Neural crest cell (in vitro differentiated cells): ENCODE measurements at regions not wholly inside any gene's neighbourhood (a gene's known extent, or its start where the extent isn't known, plus 50 kb on each side); places are given as distances from the start of the nearest gene placed in this dataset.

ENCODE experiments used
- DNase-seq: peaks from one replicate; pipeline ENCODE4 v3.0.0; 2021; ENCODE audit warnings: low read depth, mixed read lengths, low spot score
- H3K27ac Mint-ChIP-seq: one replicate; pipeline ENCODE4 v1.8.0; 2021; ENCODE audit warnings: mild to moderate bottlenecking, mixed read lengths; ENCODE audit not compliant: unreplicated experiment
- H3K27me3 Mint-ChIP-seq: 2 replicates; pipeline ENCODE4 v1.8.0; 2021; ENCODE audit warnings: low read depth, mild to moderate bottlenecking, mixed read lengths
- H3K36me3 Mint-ChIP-seq: 2 replicates; pipeline ENCODE4 v1.8.0; 2021; ENCODE audit warnings: low read depth, mild to moderate bottlenecking, mixed read lengths
- H3K4me1 Mint-ChIP-seq: 2 replicates; pipeline ENCODE4 v1.8.0; 2021; ENCODE audit warnings: mixed read lengths
- H3K4me3 Mint-ChIP-seq: one replicate; pipeline ENCODE4 v1.8.0; 2021; ENCODE audit warnings: mild to moderate bottlenecking, mixed read lengths
- H3K9me3 Mint-ChIP-seq: 2 replicates; pipeline ENCODE4 v1.8.0; 2021; ENCODE audit warnings: mixed read lengths
- CTCF ChIP-seq: fragments of 200-600 bp; sonication (generic); conservative IDR thresholded peaks from 2 replicates; pipeline ENCODE4 v1.5.0; 2021; ENCODE audit warnings: antibody characterized with exemption, mild to moderate bottlenecking

- Mint-ChIP-seq H3K36me3 (peaks cover 2% of the 10 kb centered on the region), H3K9me3 (peaks cover 8% of the 10 kb centered on the region), H3K27ac (no peak overlapping the region), H3K4me3 (no peak overlapping the region), H3K27me3 (no peaks in the 10 kb centered on the region), H3K4me1 (no peaks in the 10 kb centered on the region)
- TF ChIP-seq CTCF, result no peak
- DNase-seq, result no peak
Measured at GRCh38 chr6:101326411-101326810, 67.1 kb upstream of the GRIK2 start.

- no peaks in the 10 kb centered on the region for H3K36me3 Mint-ChIP-seq
- no peaks in the 10 kb centered on the region for H3K27me3 Mint-ChIP-seq
- no peak for TF ChIP-seq CTCF
- H3K4me3 Mint-ChIP-seq, result no peak overlapping the region
- H3K4me1 Mint-ChIP-seq, result no peaks in the 10 kb centered on the region
- DNase-seq, result no peak
- peaks cover 5% of the 10 kb centered on the region for H3K9me3 Mint-ChIP-seq
- no peak overlapping the region for H3K27ac Mint-ChIP-seq
Measured at GRCh38 chr6:101341926-101342325, 51.6 kb upstream of the GRIK2 start.
